ENCODE measurements at regions not wholly inside any gene's neighbourhood (a gene's known extent, or its start where the extent isn't known, plus 50 kb on each side); places are given as distances from the start of the nearest gene placed in this dataset.

- TF ChIP-seq CTCF (conservative IDR thresholded peaks at IDR 0.05; ENCODE audit: low read depth, low read length) (no peak), EZH2 (IDR thresholded peaks at IDR 0.05; ENCODE audit: borderline replicate concordance, low read depth, low read length, poor library complexity, severe bottlenecking) (no peak)
These were observed 1993.8 kb downstream of the ARAP2 start for GRCh38 chr4:34250562-34250961.
